ENCODE measurements at regions not wholly inside any gene's neighbourhood (a gene's known extent, or its start where the extent isn't known, plus 50 kb on each side); places are given as distances from the start of the nearest gene placed in this dataset.
"Not testable (repeated sequence)": the region's sequence is repeated elsewhere in the genome, so short reads cannot be mapped to it uniquely, and the experiment has no call there.

- TF ChIP-seq, protein P1, sequence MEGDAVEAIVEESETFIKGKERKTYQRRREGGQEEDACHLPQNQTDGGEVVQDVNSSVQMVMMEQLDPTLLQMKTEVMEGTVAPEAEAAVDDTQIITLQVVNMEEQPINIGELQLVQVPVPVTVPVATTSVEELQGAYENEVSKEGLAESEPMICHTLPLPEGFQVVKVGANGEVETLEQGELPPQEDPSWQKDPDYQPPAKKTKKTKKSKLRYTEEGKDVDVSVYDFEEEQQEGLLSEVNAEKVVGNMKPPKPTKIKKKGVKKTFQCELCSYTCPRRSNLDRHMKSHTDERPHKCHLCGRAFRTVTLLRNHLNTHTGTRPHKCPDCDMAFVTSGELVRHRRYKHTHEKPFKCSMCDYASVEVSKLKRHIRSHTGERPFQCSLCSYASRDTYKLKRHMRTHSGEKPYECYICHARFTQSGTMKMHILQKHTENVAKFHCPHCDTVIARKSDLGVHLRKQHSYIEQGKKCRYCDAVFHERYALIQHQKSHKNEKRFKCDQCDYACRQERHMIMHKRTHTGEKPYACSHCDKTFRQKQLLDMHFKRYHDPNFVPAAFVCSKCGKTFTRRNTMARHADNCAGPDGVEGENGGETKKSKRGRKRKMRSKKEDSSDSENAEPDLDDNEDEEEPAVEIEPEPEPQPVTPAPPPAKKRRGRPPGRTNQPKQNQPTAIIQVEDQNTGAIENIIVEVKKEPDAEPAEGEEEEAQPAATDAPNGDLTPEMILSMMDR (IDR thresholded peaks at IDR 0.05; ENCODE audit: low read depth, low read length) = not testable (repeated sequence)
- TF ChIP-seq POLR2A (IDR thresholded peaks at IDR 0.05; ENCODE audit: extremely low read depth, insufficient read length) = not testable (repeated sequence)
- TF ChIP-seq, protein P2, sequence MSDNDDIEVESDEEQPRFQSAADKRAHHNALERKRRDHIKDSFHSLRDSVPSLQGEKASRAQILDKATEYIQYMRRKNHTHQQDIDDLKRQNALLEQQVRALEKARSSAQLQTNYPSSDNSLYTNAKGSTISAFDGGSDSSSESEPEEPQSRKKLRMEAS (IDR thresholded peaks at IDR 0.05; ENCODE audit: low read depth, low read length) = not testable (repeated sequence)
These were observed 250.4 kb downstream of the ERMARD start for GRCh38 chr6:170001782-170002181.
